ENCODE measurements at regions not wholly inside any gene's neighbourhood (a gene's known extent, or its start where the extent isn't known, plus 50 kb on each side); places are given as distances from the start of the nearest gene placed in this dataset.

DNA sequence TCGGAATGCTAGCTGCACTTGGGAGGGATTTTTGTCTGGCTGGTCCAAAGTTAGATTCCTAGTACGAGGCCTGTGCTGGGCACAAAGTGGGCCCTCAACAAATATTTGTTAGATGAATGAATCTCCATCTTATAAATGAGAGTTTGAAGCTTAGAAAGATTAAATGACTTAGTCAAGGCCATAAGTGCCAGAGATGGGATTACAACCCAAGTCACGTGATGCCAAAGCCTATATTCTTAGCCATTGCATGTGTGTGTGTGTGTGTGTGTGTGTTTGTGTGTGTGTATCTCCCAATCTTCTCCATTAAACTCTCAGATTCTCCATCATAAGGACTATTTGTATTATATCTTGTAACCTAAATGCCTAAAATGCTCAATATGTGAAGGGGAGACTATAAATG, 130.8 kb upstream of the MAP1B start:
- TF ChIP-seq ZBTB7A (IDR thresholded peaks at IDR 0.05; ENCODE audit: low read depth): no peak

DNA sequence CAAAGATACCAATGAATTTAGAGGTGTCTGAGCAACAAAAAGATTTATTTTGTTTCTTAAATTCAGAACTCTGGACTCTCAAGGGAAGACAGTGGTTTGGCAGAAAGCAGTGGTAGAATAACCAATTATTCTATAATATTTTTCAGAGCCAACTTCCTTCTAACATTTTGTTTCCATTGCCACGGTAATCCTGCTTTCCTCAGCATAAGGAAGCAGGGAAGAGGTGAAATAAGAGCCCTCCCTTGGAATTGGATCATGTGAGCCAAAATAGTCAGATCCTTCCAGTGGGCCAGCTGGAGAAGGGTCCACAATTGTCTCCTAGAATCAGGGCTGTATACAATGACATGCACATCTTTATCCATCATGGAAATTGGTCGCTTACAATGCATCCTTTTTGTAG, 130.0 kb upstream of the MAP1B start:
- TF ChIP-seq FOXM1 (IDR thresholded peaks at IDR 0.05; ENCODE audit: borderline replicate concordance, low read depth) (no peak), TEAD4 (IDR thresholded peaks at IDR 0.05) (no peak), ZBTB7A (IDR thresholded peaks at IDR 0.05; ENCODE audit: low read depth) (no peak), RAD21 (IDR thresholded peaks at IDR 0.05; ENCODE audit: low read depth) (no peak), CEBPB (IDR thresholded peaks at IDR 0.05) (no peak), REST (IDR thresholded peaks at IDR 0.05; ENCODE audit: low read depth) (no peak), EP300 (IDR thresholded peaks at IDR 0.05; ENCODE audit: borderline replicate concordance) (no peak), MAX (IDR thresholded peaks at IDR 0.05) (no peak), TAF1 (IDR thresholded peaks at IDR 0.05; ENCODE audit: low read depth) (no peak), YY1 (IDR thresholded peaks at IDR 0.05; ENCODE audit: low read depth) (no peak), TCF12 (IDR thresholded peaks at IDR 0.05; ENCODE audit: low read depth) (no peak), EGR1 (IDR thresholded peaks at IDR 0.05) (no peak), NFIC (IDR thresholded peaks at IDR 0.05) (no peak), CREB1 (IDR thresholded peaks at IDR 0.05; ENCODE audit: low read depth) (no peak)
- TF ChIP-seq, protein P1, sequence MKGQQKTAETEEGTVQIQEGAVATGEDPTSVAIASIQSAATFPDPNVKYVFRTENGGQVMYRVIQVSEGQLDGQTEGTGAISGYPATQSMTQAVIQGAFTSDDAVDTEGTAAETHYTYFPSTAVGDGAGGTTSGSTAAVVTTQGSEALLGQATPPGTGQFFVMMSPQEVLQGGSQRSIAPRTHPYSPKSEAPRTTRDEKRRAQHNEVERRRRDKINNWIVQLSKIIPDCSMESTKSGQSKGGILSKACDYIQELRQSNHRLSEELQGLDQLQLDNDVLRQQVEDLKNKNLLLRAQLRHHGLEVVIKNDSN (IDR thresholded peaks at IDR 0.05): no peak

GRCh38 chr5:71978216-71978615, 129.1 kb upstream of the MAP1B start:
- TF ChIP-seq NFIC (IDR thresholded peaks at IDR 0.05): no peak
- TF ChIP-seq MAX (IDR thresholded peaks at IDR 0.05): no peak
- TF ChIP-seq REST (IDR thresholded peaks at IDR 0.05; ENCODE audit: low read depth): no peak
- no peak for TF ChIP-seq CEBPB (IDR thresholded peaks at IDR 0.05)
- no peak for TF ChIP-seq TCF12 (IDR thresholded peaks at IDR 0.05; ENCODE audit: low read depth)
- TF ChIP-seq EP300 (IDR thresholded peaks at IDR 0.05; ENCODE audit: borderline replicate concordance): no peak
- TF ChIP-seq RAD21 (IDR thresholded peaks at IDR 0.05; ENCODE audit: low read depth): no peak
- TF ChIP-seq FOXM1 (IDR thresholded peaks at IDR 0.05; ENCODE audit: borderline replicate concordance, low read depth): no peak
- TF ChIP-seq YY1 (IDR thresholded peaks at IDR 0.05; ENCODE audit: low read depth): no peak
- no peak for TF ChIP-seq EGR1 (IDR thresholded peaks at IDR 0.05)
- TF ChIP-seq TAF1 (IDR thresholded peaks at IDR 0.05; ENCODE audit: low read depth): no peak
- TF ChIP-seq, protein P1 (IDR thresholded peaks at IDR 0.05): no peak
- no peak for TF ChIP-seq CREB1 (IDR thresholded peaks at IDR 0.05; ENCODE audit: low read depth)
- TF ChIP-seq TEAD4 (IDR thresholded peaks at IDR 0.05): no peak
- TF ChIP-seq ZBTB7A (IDR thresholded peaks at IDR 0.05; ENCODE audit: low read depth): no peak

DNA sequence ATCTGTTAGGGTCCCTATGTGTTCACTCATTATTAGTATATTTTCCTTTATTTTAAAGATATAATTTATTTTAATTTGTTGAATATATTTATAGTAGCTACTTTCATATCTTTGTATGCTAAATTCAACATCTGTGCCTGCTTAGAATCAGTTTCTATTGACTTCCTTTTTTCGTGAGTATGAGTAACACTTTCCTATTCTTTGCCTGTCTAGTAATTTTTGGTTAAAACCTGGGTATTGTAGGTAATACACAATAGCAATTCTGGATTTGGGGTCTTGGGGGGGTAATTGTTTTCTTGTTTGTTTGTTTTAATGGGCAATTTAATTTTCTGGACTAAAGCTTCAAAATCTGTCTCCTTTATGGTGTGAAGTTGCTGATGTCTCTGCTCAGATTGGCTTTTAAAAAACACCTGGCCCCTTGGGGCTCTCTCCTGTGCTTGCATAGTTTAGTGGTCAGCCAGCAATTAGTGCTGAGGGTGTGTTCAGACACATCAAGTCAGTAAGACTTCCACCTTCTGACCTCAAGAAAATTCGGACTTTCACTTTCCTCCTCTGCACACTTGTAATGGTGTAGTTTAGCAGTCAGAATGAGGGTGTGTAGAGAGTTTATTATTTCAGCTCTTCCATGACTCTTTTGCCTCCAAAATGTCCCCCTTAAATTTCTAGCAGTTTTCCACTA, 124.4 kb upstream of the MAP1B start:
- no peak for TF ChIP-seq RAD21 (IDR thresholded peaks at IDR 0.05; ENCODE audit: low read depth)
- TF ChIP-seq EP300 (IDR thresholded peaks at IDR 0.05; ENCODE audit: borderline replicate concordance): no peak
- TF ChIP-seq EGR1 (IDR thresholded peaks at IDR 0.05): no peak
- TF ChIP-seq MAX (IDR thresholded peaks at IDR 0.05): no peak
- TF ChIP-seq REST (IDR thresholded peaks at IDR 0.05; ENCODE audit: low read depth): no peak
- no peak for TF ChIP-seq TCF12 (IDR thresholded peaks at IDR 0.05; ENCODE audit: low read depth)
- TF ChIP-seq TAF1 (IDR thresholded peaks at IDR 0.05; ENCODE audit: low read depth): no peak
- no peak for TF ChIP-seq CREB1 (IDR thresholded peaks at IDR 0.05; ENCODE audit: low read depth)
- TF ChIP-seq CEBPB (IDR thresholded peaks at IDR 0.05): no peak
- TF ChIP-seq, protein P1 (IDR thresholded peaks at IDR 0.05): no peak
- TF ChIP-seq YY1 (IDR thresholded peaks at IDR 0.05; ENCODE audit: low read depth): no peak
- TF ChIP-seq ZBTB7A (IDR thresholded peaks at IDR 0.05; ENCODE audit: low read depth): no peak
- no peak for TF ChIP-seq FOXM1 (IDR thresholded peaks at IDR 0.05; ENCODE audit: borderline replicate concordance, low read depth)
- no peak for TF ChIP-seq NFIC (IDR thresholded peaks at IDR 0.05)
- TF ChIP-seq TEAD4 (IDR thresholded peaks at IDR 0.05): no peak
